ENCODE measurements at regions not wholly inside any gene's neighbourhood (a gene's known extent, or its start where the extent isn't known, plus 50 kb on each side); places are given as distances from the start of the nearest gene placed in this dataset.

GRCh38 chr17:73932216-73932749 lies 271.2 kb upstream of the RPL38 start:
- TF ChIP-seq CTCF (IDR thresholded peaks at IDR 0.05) (no peak), EP300 (IDR thresholded peaks at IDR 0.05) (no peak), POLR2A (IDR thresholded peaks at IDR 0.05) (no peak)

Data from tibial nerve (tissue), 4 donors.